ENCODE measurements at regions not wholly inside any gene's neighbourhood (a gene's known extent, or its start where the extent isn't known, plus 50 kb on each side); places are given as distances from the start of the nearest gene placed in this dataset.

DNA sequence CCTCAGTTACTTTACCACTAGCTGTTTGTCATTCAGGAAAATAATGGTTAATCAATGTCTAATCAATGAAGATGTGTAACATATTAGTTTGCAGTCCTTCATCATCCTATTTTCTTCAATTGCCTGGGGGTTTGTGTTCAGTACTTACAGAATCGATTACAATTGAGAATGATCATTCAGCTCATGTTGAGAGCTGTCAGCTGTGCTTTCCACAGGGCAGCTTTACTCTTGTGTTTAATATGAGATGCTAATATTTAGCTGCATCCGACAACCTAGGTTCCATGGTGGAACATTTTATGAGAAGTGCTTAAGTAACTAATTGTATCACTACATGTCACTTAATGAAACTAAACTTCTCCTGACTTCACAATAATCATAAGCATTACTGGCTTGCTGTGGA is 191.9 kb downstream of the GRB14 start:
- DNase-seq (ENCODE audit: low spot score in 2 of 2): no peak
- TF ChIP-seq, protein P1, sequence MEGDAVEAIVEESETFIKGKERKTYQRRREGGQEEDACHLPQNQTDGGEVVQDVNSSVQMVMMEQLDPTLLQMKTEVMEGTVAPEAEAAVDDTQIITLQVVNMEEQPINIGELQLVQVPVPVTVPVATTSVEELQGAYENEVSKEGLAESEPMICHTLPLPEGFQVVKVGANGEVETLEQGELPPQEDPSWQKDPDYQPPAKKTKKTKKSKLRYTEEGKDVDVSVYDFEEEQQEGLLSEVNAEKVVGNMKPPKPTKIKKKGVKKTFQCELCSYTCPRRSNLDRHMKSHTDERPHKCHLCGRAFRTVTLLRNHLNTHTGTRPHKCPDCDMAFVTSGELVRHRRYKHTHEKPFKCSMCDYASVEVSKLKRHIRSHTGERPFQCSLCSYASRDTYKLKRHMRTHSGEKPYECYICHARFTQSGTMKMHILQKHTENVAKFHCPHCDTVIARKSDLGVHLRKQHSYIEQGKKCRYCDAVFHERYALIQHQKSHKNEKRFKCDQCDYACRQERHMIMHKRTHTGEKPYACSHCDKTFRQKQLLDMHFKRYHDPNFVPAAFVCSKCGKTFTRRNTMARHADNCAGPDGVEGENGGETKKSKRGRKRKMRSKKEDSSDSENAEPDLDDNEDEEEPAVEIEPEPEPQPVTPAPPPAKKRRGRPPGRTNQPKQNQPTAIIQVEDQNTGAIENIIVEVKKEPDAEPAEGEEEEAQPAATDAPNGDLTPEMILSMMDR (IDR thresholded peaks at IDR 0.05): no peak
- no peak for TF ChIP-seq POLR2A (IDR thresholded peaks at IDR 0.05)
- TF ChIP-seq POLR2AphosphoS5 (IDR thresholded peaks at IDR 0.05): no peak
- no peaks in the 10 kb centered on the region for H3K27me3 ChIP-seq
- H3K27ac ChIP-seq: no peak overlapping the region
- no peaks in the 10 kb centered on the region for H3K9me3 ChIP-seq
- no peaks in the 10 kb centered on the region for H3K36me3 ChIP-seq
- intact Hi-C loops (cut with DNase I; ENCODE audit: low total_unique reads): no loop called here
- H3K4me3 ChIP-seq: no peak overlapping the region
- no peaks in the 10 kb centered on the region for H3K4me1 ChIP-seq

DNA sequence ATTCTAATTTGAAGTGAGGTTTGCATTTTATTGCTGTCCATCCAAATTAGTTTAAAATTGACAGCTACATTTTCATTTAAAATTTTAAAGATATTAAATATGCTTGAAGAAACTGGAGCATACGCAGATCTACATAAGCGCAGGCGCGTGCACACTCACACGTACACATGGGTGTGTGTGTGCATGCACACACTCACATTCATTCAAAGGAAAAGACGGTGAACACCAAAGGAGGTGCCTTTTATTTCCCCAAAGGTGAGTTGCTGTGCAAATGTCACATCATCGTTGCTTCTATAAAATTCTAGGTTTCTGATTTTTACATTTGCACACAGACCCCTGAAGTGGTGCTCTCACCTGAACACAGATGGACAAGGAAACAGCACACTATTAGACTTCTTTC is 194.2 kb downstream of the GRB14 start:
- H3K36me3 ChIP-seq: no peaks in the 10 kb centered on the region
- no peak overlapping the region for H3K27ac ChIP-seq
- no peak for DNase-seq (ENCODE audit: low spot score in 2 of 2)
- intact Hi-C loops (cut with DNase I; ENCODE audit: low total_unique reads): no loop called here
- H3K9me3 ChIP-seq: no peaks in the 10 kb centered on the region
- TF ChIP-seq POLR2A (IDR thresholded peaks at IDR 0.05) (no peak), POLR2AphosphoS5 (IDR thresholded peaks at IDR 0.05) (no peak)
- TF ChIP-seq, protein P1 (IDR thresholded peaks at IDR 0.05): no peak
- H3K27me3 ChIP-seq: no peaks in the 10 kb centered on the region
- H3K4me1 ChIP-seq: no peaks in the 10 kb centered on the region
- H3K4me3 ChIP-seq: no peak overlapping the region

DNA sequence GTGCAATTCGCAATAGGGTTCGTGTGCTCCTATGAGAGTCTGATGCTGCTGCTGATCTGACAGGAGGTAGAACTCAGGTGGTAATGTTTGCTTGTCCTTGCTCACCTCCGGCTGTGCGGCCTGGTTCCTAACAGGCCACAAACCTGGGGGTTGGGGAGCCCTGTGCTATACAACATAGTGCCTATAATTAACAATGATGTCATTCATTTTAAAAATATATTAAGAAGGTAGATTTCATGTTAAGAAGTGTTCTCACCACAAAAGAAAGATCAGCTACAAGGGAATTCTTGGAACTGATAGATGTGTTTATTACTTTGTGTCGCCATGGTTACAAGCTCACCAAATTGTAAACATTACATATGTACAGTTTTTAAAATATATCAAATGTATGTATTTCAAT is 200.5 kb downstream of the GRB14 start:
- H3K27ac ChIP-seq: no peak overlapping the region
- no peak for TF ChIP-seq POLR2AphosphoS5 (IDR thresholded peaks at IDR 0.05)
- no peak for TF ChIP-seq POLR2A (IDR thresholded peaks at IDR 0.05)
- TF ChIP-seq, protein P1 (IDR thresholded peaks at IDR 0.05): no peak
- H3K36me3 ChIP-seq: no peaks in the 10 kb centered on the region
- H3K4me3 ChIP-seq: no peak overlapping the region
- no peaks in the 10 kb centered on the region for H3K27me3 ChIP-seq
- DNase-seq (ENCODE audit: low spot score in 2 of 2): no peak
- intact Hi-C loops (cut with DNase I; ENCODE audit: low total_unique reads): no loop called here
- H3K4me1 ChIP-seq: no peaks in the 10 kb centered on the region
- no peaks in the 10 kb centered on the region for H3K9me3 ChIP-seq

DNA sequence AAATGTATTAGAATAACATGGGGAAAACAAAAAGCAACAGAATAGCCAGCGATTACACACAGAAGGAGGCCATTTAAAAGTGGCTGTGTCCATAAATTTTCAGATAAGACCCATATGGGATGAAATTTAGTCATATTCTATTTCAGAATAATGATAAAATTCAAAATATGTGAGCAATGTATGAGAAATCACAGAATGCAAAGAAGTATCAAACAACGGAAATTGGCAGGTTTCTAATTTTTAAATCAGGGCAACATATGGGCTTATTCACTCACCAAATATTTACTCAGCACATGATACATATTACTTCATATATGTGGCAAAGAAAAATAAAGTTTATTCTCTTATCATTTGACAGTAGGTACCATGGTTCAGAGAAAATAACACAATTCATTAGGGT is 208.5 kb downstream of the GRB14 start:
- Histone ChIP-seq H3K36me3 (no peaks in the 10 kb centered on the region), H3K9me3 (no peaks in the 10 kb centered on the region), H3K27ac (no peak overlapping the region), H3K27me3 (no peaks in the 10 kb centered on the region), H3K4me1 (no peaks in the 10 kb centered on the region), H3K4me3 (no peak overlapping the region)
- TF ChIP-seq, protein P1 (IDR thresholded peaks at IDR 0.05): no peak
- TF ChIP-seq POLR2A (IDR thresholded peaks at IDR 0.05): no peak
- TF ChIP-seq POLR2AphosphoS5 (IDR thresholded peaks at IDR 0.05): no peak
- intact Hi-C loops (cut with DNase I; ENCODE audit: low total_unique reads): no loop called here
- DNase-seq (ENCODE audit: low spot score in 2 of 2): no peak

DNA sequence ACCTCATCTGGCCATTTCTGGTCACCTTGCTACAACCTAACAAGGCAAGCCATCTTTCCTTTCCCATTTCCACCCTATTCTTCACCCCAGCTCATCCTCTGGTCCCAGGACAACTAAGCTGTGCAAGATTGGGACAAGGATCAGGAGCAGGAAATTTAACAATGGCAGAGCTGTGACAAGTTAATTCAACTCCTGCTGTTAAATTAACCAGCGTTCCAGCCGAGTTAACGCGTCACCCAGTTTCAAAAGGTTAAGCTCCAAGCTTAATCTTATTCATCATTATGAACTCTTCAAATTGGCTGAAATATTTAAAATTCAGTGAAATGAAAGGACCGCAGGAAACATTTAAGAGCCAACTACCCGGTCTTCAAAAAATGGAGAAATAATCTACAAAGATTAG is 231.9 kb downstream of the GRB14 start:
- H3K9me3 ChIP-seq: no peaks in the 10 kb centered on the region
- no peaks in the 10 kb centered on the region for H3K27me3 ChIP-seq
- intact Hi-C loops (cut with DNase I; ENCODE audit: low total_unique reads): no loop called here
- H3K4me3 ChIP-seq: no peak overlapping the region
- H3K4me1 ChIP-seq: no peaks in the 10 kb centered on the region
- no peaks in the 10 kb centered on the region for H3K36me3 ChIP-seq
- H3K27ac ChIP-seq: no peak overlapping the region
- TF ChIP-seq POLR2AphosphoS5 (IDR thresholded peaks at IDR 0.05): no peak
- TF ChIP-seq, protein P1 (IDR thresholded peaks at IDR 0.05): no peak
- TF ChIP-seq POLR2A (IDR thresholded peaks at IDR 0.05): no peak
- no peak for DNase-seq (ENCODE audit: low spot score in 2 of 2)
